GM12873 (cell line): ENCODE measurements at regions not wholly inside any gene's neighbourhood (a gene's known extent, or its start where the extent isn't known, plus 50 kb on each side); places are given as distances from the start of the nearest gene placed in this dataset.

Experiments used
- TF ChIP-seq, protein P1 (sequence below): IDR thresholded peaks from 2 replicates; pipeline ENCODE4 v1.5.1; 2012; ENCODE audit warnings: low read depth, mild to moderate bottlenecking, moderate library complexity, low read length, control low read depth; ENCODE audit not compliant: insufficient read depth; ENCODE audit errors: missing control alignments

GRCh38 chrX:142804085-142804484 is 221.6 kb upstream of the SPANXN4 start:
- TF ChIP-seq, protein P1, sequence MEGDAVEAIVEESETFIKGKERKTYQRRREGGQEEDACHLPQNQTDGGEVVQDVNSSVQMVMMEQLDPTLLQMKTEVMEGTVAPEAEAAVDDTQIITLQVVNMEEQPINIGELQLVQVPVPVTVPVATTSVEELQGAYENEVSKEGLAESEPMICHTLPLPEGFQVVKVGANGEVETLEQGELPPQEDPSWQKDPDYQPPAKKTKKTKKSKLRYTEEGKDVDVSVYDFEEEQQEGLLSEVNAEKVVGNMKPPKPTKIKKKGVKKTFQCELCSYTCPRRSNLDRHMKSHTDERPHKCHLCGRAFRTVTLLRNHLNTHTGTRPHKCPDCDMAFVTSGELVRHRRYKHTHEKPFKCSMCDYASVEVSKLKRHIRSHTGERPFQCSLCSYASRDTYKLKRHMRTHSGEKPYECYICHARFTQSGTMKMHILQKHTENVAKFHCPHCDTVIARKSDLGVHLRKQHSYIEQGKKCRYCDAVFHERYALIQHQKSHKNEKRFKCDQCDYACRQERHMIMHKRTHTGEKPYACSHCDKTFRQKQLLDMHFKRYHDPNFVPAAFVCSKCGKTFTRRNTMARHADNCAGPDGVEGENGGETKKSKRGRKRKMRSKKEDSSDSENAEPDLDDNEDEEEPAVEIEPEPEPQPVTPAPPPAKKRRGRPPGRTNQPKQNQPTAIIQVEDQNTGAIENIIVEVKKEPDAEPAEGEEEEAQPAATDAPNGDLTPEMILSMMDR, result peak; percentile 45

- TF ChIP-seq, protein P1, result no peak
Measured at GRCh38 chrX:142819461-142819860, 206.3 kb upstream of the SPANXN4 start.

DNA sequence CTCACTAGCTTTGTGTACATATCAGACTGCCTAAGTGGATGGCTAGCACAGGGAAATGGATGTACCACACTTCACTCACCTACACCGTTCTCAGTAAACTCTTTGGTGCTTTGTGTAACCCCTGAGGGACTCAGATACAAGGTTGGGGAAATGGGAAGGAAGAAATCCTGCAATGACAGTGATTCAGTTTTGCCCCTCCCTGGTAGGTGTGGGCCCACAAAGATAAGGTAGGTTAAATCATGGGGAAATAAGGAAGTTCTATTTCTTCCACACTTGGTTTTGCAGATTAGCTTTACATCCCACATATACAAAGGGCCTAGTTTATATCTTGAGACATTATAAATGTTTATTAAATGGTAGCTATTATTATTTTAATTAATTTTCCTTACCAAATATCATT is 197.6 kb upstream of the SPANXN4 start:
- TF ChIP-seq, protein P1, result no peak

- TF ChIP-seq, protein P1, result no peak
Measured at GRCh38 chrX:142831961-142832530, 193.7 kb upstream of the SPANXN4 start.

DNA sequence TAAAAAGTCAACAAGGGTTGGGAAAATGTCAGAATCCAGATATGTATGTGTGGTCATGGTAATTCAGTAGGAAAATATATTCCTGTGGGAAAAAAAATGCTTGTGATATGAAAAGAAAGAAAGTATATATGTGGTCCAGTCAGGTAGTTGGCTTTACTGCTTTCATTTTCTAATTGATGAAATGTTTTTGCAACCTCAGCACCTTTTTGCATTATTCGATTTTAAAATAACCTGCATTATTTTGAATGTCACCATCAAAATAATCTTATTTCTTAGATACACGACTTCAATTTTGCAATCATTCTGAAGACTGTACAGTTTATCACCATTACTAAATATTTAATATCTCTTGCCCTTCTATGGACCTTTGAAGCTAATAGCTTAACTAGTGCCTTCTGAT is 170.8 kb upstream of the SPANXN4 start:
- TF ChIP-seq, protein P1, result no peak

DNA sequence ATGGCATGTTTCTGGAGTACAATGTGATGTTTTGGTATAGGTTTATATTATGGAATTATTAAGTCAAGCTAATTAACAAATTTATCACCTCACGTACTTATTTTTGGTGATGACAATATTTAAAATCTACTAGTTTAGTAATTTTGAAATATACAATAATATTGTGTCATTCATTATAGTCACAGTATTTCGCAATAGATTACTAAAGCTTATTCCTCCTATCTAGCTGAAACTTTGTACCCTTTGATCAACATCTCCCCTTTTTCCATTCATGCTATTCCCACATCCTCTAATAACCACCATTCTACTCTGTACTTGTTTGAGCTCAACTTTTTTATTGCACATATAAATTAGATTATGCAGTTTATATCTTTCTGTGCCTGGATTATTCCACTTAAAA is 164.8 kb upstream of the SPANXN4 start:
- TF ChIP-seq, protein P1, result no peak

DNA sequence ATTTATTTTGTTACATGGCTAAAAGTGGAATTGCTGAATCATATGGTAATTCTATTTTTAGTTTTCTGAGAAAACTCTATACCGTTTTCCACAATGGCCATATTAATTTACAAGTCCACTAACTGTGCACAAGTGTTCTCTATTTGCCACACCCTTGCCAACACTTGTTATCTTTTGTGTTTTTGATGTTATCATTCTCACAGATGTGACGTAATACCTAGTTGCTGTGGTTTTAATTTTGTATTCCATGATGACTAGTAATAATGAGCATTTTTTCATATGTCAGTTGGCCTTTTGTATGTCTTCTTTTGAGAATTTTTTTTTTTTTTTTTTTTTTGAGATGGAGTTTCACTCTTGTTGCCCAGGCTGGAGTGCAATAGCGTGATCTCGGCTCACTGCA is 164.2 kb upstream of the SPANXN4 start:
- TF ChIP-seq, protein P1, result no peak
